Retina (tissue), 1 donor: ENCODE measurements at regions not wholly inside any gene's neighbourhood (a gene's known extent, or its start where the extent isn't known, plus 50 kb on each side); places are given as distances from the start of the nearest gene placed in this dataset.

Experiments used
- DNase-seq: peaks from one replicate; pipeline ENCODE4 v3.0.0-alpha.2; 2016

GRCh38 chr9:107119735-107120134 lies 163.3 kb upstream of the RAD23B start:
- DNase-seq: no peak

GRCh38 chr9:107123389-107123788 lies 159.7 kb upstream of the RAD23B start:
- no peak for DNase-seq

GRCh38 chr9:107127608-107128007 lies 155.5 kb upstream of the RAD23B start:
- DNase-seq: no peak

GRCh38 chr9:107131108-107131799 lies 151.8 kb upstream of the RAD23B start:
- DNase-seq: peak; percentile 54

- DNase-seq: no peak
Measured at GRCh38 chr9:107136296-107136695, 146.8 kb upstream of the RAD23B start.

GRCh38 chr9:107137495-107138202 lies 145.4 kb upstream of the RAD23B start:
- no peak for DNase-seq

GRCh38 chr9:107138261-107138992 lies 144.7 kb upstream of the RAD23B start:
- DNase-seq: no peak

GRCh38 chr9:107141967-107142366 lies 141.1 kb upstream of the RAD23B start:
- DNase-seq: no peak

GRCh38 chr9:107142430-107142829 lies 140.6 kb upstream of the RAD23B start:
- DNase-seq: no peak

GRCh38 chr9:107142896-107143603 lies 140.0 kb upstream of the RAD23B start:
- no peak for DNase-seq

GRCh38 chr9:107144475-107144874 lies 138.6 kb upstream of the RAD23B start:
- peak; percentile 45 for DNase-seq

- no peak for DNase-seq
Measured at GRCh38 chr9:107147134-107147533, 135.9 kb upstream of the RAD23B start.

- DNase-seq: no peak
Measured at GRCh38 chr9:107148216-107148615, 134.9 kb upstream of the RAD23B start.

- no peak for DNase-seq
Measured at GRCh38 chr9:107149756-107150155, 133.3 kb upstream of the RAD23B start.

- no peak for DNase-seq
Measured at GRCh38 chr9:107153336-107153735, 129.7 kb upstream of the RAD23B start.

- no peak for DNase-seq
Measured at GRCh38 chr9:107154291-107154690, 128.8 kb upstream of the RAD23B start.

GRCh38 chr9:107154766-107155165 lies 128.3 kb upstream of the RAD23B start:
- no peak for DNase-seq

- no peak for DNase-seq
Measured at GRCh38 chr9:107155244-107155817, 127.7 kb upstream of the RAD23B start.

GRCh38 chr9:107158321-107158720 lies 124.8 kb upstream of the RAD23B start:
- DNase-seq: peak; percentile 49

- no peak for DNase-seq
Measured at GRCh38 chr9:107161338-107161737, 121.7 kb upstream of the RAD23B start.

- no peak for DNase-seq
Measured at GRCh38 chr9:107163370-107163769, 119.7 kb upstream of the RAD23B start.

- DNase-seq: no peak
Measured at GRCh38 chr9:107169796-107170195, 113.3 kb upstream of the RAD23B start.

GRCh38 chr9:107170801-107171200 lies 112.3 kb upstream of the RAD23B start:
- DNase-seq: no peak
